ENCODE measurements at regions not wholly inside any gene's neighbourhood (a gene's known extent, or its start where the extent isn't known, plus 50 kb on each side); places are given as distances from the start of the nearest gene placed in this dataset.

DNA sequence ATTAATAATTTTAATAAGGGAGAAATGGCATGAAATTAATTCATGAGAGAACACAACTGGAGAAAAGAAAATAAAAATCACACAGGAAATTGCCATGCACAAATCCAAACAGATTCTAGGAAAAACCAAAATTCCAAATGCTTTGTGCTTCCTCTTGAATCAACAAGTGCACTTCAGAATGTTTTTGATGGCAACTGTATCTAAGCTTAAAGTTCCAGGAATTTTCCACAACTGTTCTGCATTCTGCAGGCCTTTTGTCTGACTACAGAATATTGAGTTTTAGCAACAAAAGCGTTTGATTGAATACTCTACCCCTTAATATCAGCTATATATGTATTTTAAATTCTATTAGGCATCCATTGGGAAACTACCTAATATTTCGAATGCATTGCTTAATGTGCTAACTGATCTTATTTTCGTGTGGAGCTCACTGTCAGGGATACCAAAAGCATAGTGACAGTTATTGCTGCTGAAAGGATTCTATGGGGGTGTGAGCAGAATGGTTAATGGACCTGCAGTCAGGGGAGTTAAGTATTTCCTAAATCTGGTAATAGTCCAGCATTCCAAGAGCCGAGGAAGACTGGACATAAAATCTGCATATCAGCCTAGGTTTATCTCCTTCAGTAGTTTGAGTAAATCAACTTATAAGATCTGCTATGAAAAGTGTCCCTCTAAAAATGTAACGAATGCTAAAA is 482.7 kb upstream of the POU3F3 start:
- TF ChIP-seq EP300 (IDR thresholded peaks at IDR 0.05): no peak
- TF ChIP-seq, protein P1, sequence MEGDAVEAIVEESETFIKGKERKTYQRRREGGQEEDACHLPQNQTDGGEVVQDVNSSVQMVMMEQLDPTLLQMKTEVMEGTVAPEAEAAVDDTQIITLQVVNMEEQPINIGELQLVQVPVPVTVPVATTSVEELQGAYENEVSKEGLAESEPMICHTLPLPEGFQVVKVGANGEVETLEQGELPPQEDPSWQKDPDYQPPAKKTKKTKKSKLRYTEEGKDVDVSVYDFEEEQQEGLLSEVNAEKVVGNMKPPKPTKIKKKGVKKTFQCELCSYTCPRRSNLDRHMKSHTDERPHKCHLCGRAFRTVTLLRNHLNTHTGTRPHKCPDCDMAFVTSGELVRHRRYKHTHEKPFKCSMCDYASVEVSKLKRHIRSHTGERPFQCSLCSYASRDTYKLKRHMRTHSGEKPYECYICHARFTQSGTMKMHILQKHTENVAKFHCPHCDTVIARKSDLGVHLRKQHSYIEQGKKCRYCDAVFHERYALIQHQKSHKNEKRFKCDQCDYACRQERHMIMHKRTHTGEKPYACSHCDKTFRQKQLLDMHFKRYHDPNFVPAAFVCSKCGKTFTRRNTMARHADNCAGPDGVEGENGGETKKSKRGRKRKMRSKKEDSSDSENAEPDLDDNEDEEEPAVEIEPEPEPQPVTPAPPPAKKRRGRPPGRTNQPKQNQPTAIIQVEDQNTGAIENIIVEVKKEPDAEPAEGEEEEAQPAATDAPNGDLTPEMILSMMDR (IDR thresholded peaks at IDR 0.05): no peak
- TF ChIP-seq POLR2A (IDR thresholded peaks at IDR 0.05): no peak
- Histone ChIP-seq H3K27me3 (no peaks in the 10 kb centered on the region), H3K9me3 (no peaks in the 10 kb centered on the region), H3K4me1 (peaks cover 0 to 7% (median 0%) of the 10 kb centered on the region in 4 donors), H3K36me3 (no peaks in the 10 kb centered on the region), H3K27ac (no peak overlapping the region), H3K4me3 (no peak overlapping the region)
- 44 to 48% methylated on average over 5 of the region's 5 CpGs for WGBS, 2 donors
- DNase-seq (ENCODE audit: low spot score in 2 of 2): no peak

DNA sequence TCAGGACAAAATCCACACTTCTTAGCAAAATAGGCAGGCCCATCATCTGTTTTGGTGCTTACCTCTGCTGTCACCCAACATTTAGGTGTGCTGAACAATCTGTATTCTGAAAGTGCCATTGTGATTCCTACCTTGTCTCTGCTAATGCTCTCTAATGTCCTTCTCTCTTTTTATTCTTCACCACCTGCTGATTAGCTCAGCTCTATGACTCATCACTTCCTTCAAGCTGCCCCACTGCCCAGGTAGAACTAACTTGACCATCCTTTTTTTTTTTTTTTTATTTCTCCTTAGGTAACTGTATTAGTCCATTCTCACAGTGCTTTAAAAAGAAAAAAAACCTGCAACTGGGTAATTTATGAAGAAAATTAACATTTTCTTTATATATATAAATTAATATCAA is 478.7 kb upstream of the POU3F3 start:
- Histone ChIP-seq H3K4me1 (peaks cover 0 to 7% (median 0%) of the 10 kb centered on the region in 4 donors), H3K36me3 (no peaks in the 10 kb centered on the region), H3K4me3 (no peak overlapping the region), H3K27ac (no peak overlapping the region), H3K9me3 (no peaks in the 10 kb centered on the region), H3K27me3 (no peaks in the 10 kb centered on the region)
- DNase-seq (ENCODE audit: low spot score in 2 of 2): no peak
- TF ChIP-seq POLR2A (IDR thresholded peaks at IDR 0.05) (no peak), EP300 (IDR thresholded peaks at IDR 0.05) (no peak)
- TF ChIP-seq, protein P1 (IDR thresholded peaks at IDR 0.05): no peak

DNA sequence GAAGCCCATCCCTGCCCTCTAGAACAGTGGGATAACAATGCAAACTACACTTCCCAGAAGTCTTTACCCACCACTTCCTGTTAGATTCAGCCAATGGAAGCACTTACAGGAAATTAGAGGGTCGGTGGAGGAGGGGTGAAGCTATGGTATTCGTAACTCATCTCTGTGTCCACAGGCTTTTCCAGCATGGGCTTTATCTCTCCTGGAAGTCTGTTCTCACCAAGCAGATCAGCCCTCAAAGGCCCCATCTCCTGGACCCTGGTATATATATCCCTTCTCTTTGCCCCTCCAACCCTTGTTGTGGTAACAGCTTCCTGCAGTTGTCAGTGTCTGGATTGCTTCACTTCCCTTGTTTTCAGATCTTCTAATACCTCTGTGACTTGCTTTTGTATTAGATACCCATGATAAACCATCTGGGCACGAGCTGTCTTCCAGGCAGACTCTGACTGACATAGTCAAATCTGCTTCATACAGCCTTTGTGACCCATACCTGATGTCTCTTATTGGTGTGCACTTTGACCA is 475.0 kb upstream of the POU3F3 start:
- no peak for DNase-seq (ENCODE audit: low spot score in 2 of 2)
- Histone ChIP-seq H3K9me3 (no peaks in the 10 kb centered on the region), H3K27me3 (no peaks in the 10 kb centered on the region), H3K27ac (no peak overlapping the region), H3K36me3 (no peaks in the 10 kb centered on the region), H3K4me3 (peak overlapping the region in 2 of 4 donors; percentile 16 to 37), H3K4me1 (no peaks in the 10 kb centered on the region)
- TF ChIP-seq EP300 (IDR thresholded peaks at IDR 0.05) (no peak), POLR2A (IDR thresholded peaks at IDR 0.05) (no peak)
- TF ChIP-seq, protein P1 (IDR thresholded peaks at IDR 0.05): no peak
- WGBS, 2 donors: 7 to 9% methylated on average over 3 of the region's 3 CpGs

DNA sequence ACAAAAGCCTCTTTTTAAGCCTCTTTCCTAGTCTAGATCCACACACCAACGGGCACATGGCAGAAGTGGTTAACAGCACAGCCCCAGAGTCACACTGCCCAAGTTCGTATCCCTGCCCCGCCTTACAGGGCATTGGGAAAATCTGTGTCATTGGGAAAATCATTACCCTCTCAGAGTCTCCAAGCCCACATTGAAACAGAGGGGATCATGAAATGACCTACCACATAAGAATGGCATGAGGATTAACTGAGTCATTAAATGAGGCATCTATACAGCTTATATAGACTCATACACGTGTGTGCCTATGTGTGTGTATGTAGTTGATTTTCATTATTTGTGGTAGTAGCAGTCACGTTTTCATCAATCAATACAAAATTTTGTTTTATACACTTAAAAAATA is 469.0 kb upstream of the POU3F3 start:
- Histone ChIP-seq H3K4me3 (no peak overlapping the region), H3K4me1 (no peaks in the 10 kb centered on the region), H3K27me3 (no peaks in the 10 kb centered on the region), H3K27ac (no peak overlapping the region), H3K9me3 (peaks cover 0 to 13% (median 0%) of the 10 kb centered on the region in 4 donors), H3K36me3 (no peaks in the 10 kb centered on the region)
- 76 to 78% methylated on average over 5 of the region's 5 CpGs for WGBS, 2 donors
- DNase-seq (ENCODE audit: low spot score in 2 of 2): no peak
- TF ChIP-seq, protein P1 (IDR thresholded peaks at IDR 0.05): no peak
- no peak for TF ChIP-seq POLR2A (IDR thresholded peaks at IDR 0.05)
- no peak for TF ChIP-seq EP300 (IDR thresholded peaks at IDR 0.05)

DNA sequence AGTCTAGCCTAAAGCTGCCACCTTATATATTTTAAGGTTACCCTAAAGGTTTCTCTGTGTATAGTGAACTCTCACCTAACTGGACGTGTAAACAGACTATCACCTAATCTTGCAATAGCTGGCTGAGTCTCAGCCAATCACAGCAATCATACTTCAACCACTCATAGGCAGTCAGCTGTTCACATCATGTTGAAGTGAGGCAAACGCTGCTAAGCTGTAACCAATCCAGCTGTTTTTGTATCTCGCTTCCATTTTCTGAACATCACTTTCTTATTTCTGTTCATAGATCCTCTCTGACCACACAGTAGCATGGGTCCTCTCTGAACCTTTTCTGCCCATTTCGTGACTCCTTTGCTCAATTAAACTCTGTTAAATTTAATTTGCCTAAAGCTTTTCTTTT is 468.2 kb upstream of the POU3F3 start:
- no peak overlapping the region for H3K4me3 ChIP-seq
- H3K27me3 ChIP-seq: no peaks in the 10 kb centered on the region
- H3K4me1 ChIP-seq: no peaks in the 10 kb centered on the region
- no peak for DNase-seq (ENCODE audit: low spot score in 2 of 2)
- 72 to 77% methylated on average over 4 of the region's 4 CpGs for WGBS, 2 donors
- H3K27ac ChIP-seq: no peak overlapping the region
- H3K9me3 ChIP-seq: peaks cover 0 to 20% (median 0%) of the 10 kb centered on the region in 4 donors
- H3K36me3 ChIP-seq: no peaks in the 10 kb centered on the region
- no peak for TF ChIP-seq EP300 (IDR thresholded peaks at IDR 0.05)
- TF ChIP-seq POLR2A (IDR thresholded peaks at IDR 0.05): no peak
- TF ChIP-seq, protein P1 (IDR thresholded peaks at IDR 0.05): no peak
